Peyer's patch (tissue), 4 donors: ENCODE measurements at regions not wholly inside any gene's neighbourhood (a gene's known extent, or its start where the extent isn't known, plus 50 kb on each side); places are given as distances from the start of the nearest gene placed in this dataset.

Source experiments
- CTCF ChIP-seq, 6 experiments: fragments of 450-650 bp in 4 of 6; fragments of 200-600 bp in 2 of 6; sonication (generic) in 1 of 6; IDR thresholded peaks; one replicate each; pipeline ENCODE4 v1.5.1; 2017 to 2019; ENCODE audit warnings: antibody characterized with exemption in 6 of 6, mild to moderate bottlenecking in 3 of 6, moderate library complexity in 1 of 6
- POLR2A ChIP-seq, 2 donors: fragments of 450-650 bp; IDR thresholded peaks; one replicate each; pipeline ENCODE4 v1.5.1; 2017; ENCODE audit warnings: antibody characterized with exemption in 2 of 2, mild to moderate bottlenecking in 2 of 2, moderate library complexity in 2 of 2

- TF ChIP-seq CTCF (IDR thresholded peaks at IDR 0.05) (no peak), POLR2A (IDR thresholded peaks at IDR 0.05) (no peak)
These were observed 138.0 kb upstream of the IRX4 start for GRCh38 chr5:2020730-2021129.
